ENCODE measurements at regions not wholly inside any gene's neighbourhood (a gene's known extent, or its start where the extent isn't known, plus 50 kb on each side); places are given as distances from the start of the nearest gene placed in this dataset.

- no peak for DNase-seq (ENCODE audit: low read depth)
- no peak for TF ChIP-seq POLR2A (IDR thresholded peaks at IDR 0.05; ENCODE audit: extremely low read depth, insufficient read length)
- TF ChIP-seq, protein P1, sequence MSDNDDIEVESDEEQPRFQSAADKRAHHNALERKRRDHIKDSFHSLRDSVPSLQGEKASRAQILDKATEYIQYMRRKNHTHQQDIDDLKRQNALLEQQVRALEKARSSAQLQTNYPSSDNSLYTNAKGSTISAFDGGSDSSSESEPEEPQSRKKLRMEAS (IDR thresholded peaks at IDR 0.05; ENCODE audit: low read depth, low read length): no peak
- no peak for TF ChIP-seq MYC (IDR thresholded peaks at IDR 0.05; ENCODE audit: low read depth, low read length)
- TF ChIP-seq, protein P2, sequence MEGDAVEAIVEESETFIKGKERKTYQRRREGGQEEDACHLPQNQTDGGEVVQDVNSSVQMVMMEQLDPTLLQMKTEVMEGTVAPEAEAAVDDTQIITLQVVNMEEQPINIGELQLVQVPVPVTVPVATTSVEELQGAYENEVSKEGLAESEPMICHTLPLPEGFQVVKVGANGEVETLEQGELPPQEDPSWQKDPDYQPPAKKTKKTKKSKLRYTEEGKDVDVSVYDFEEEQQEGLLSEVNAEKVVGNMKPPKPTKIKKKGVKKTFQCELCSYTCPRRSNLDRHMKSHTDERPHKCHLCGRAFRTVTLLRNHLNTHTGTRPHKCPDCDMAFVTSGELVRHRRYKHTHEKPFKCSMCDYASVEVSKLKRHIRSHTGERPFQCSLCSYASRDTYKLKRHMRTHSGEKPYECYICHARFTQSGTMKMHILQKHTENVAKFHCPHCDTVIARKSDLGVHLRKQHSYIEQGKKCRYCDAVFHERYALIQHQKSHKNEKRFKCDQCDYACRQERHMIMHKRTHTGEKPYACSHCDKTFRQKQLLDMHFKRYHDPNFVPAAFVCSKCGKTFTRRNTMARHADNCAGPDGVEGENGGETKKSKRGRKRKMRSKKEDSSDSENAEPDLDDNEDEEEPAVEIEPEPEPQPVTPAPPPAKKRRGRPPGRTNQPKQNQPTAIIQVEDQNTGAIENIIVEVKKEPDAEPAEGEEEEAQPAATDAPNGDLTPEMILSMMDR (IDR thresholded peaks at IDR 0.05; ENCODE audit: low read depth, low read length): no peak
- no peak overlapping the region for H3K4me3 ChIP-seq (ENCODE audit: low read depth, low read length)
Observed at GRCh38 chr1:175888996-175889395, 145.6 kb upstream of the TNR start.

DNA sequence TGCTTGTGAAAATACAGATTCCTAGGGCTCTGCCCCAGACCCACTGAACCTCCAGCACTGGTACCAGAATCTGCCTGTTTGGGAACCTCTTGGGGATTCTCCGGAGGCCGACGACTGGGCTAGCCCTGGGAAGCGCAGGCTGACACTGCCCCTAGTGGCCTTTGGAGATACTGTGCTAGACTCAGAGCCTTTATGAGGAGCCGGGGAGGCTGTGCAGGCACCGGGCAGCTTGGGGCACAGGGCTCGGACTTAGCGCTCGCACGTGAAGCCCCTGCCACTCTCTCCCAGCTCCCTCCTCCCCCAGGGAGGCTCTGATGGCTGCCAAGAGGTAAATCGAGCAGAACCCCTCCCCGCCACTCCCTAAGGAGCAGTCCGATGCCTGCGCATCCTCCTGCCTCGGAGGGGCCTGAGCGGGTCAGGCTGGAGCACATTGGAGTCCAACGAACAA, 144.6 kb upstream of the TNR start:
- no peak overlapping the region for H3K4me3 ChIP-seq (ENCODE audit: low read depth, low read length)
- peak; percentile 42 for DNase-seq (ENCODE audit: low read depth)

DNA sequence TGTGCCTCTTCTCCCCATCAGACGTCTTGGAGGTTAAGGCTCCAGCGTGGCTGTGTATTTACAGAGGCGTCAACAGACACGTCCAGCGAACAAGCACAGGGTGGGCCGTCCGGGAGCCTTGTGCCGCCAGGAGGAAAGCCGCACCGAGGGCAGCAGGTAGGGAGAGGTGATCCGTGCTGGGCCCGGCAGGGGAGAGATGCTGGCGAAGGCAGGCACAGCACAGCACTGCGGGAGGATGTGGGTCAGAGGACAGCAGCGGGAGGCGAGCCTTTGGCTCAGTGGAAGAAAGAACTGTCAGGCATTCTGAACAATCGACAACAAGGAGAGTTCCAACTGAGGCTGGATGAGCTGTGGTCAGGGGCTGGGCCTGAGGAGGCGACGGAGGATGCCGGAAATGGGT, 144.1 kb upstream of the TNR start:
- no peak overlapping the region for H3K4me3 ChIP-seq (ENCODE audit: low read depth, low read length)
- DNase-seq (ENCODE audit: low read depth): no peak
- TF ChIP-seq POLR2A (IDR thresholded peaks at IDR 0.05; ENCODE audit: extremely low read depth, insufficient read length) (no peak), MYC (IDR thresholded peaks at IDR 0.05; ENCODE audit: low read depth, low read length) (no peak)
- TF ChIP-seq, protein P1 (IDR thresholded peaks at IDR 0.05; ENCODE audit: low read depth, low read length): no peak
- TF ChIP-seq, protein P2 (IDR thresholded peaks at IDR 0.05; ENCODE audit: low read depth, low read length): no peak

More for the DNA sequence above, 144.6 kb upstream of the TNR start:
- TF ChIP-seq, protein P2 (IDR thresholded peaks at IDR 0.05; ENCODE audit: low read depth, low read length): peak; percentile 81
- TF ChIP-seq MYC (IDR thresholded peaks at IDR 0.05; ENCODE audit: low read depth, low read length) (no peak), POLR2A (IDR thresholded peaks at IDR 0.05; ENCODE audit: extremely low read depth, insufficient read length) (no peak)

DNA sequence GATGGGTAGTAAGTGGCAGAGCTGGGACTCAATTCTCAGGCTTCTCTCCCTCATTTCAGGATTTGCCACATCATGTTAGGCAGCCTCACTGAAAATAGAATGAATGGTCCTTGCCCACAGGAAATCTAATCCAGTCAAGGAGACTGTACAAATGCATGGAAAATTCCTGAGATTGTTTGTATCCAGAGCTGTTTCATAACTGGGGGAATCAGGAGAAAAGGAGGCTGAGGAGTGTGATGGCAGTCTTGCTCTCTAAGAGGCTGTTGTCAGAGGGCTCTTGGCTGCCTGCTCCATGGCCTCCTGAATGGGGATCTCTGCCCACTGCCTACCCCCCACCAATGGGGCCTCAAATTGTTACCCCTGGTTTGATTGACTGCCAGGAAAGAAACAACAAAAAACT, 141.9 kb upstream of the TNR start:
- no peak for TF ChIP-seq POLR2A (IDR thresholded peaks at IDR 0.05; ENCODE audit: extremely low read depth, insufficient read length)
- TF ChIP-seq, protein P1 (IDR thresholded peaks at IDR 0.05; ENCODE audit: low read depth, low read length): no peak
- TF ChIP-seq, protein P2 (IDR thresholded peaks at IDR 0.05; ENCODE audit: low read depth, low read length): no peak
- no peak for DNase-seq (ENCODE audit: low read depth)
- H3K4me3 ChIP-seq (ENCODE audit: low read depth, low read length): no peak overlapping the region

DNA sequence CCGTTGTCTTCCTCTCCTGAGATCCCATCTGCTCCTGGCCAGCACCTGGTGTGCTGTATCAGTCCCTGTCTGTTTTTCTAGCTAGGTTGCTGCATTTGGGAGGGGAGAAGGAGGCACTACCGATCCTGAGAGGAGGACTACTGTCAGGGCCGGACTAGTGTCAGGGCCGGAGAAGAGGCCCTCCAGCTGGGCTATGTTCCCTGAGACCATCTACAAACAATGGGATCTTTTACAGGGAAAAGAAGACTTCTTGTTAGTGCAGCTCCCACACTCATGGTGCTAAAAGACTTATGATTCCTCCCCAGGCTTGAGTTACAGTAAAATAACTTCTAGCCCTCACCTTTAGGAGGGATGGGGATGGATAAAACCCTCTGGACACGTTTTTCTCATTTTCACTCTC, 141.0 kb upstream of the TNR start:
- TF ChIP-seq MYC (IDR thresholded peaks at IDR 0.05; ENCODE audit: low read depth, low read length): no peak
- TF ChIP-seq, protein P2 (IDR thresholded peaks at IDR 0.05; ENCODE audit: low read depth, low read length): no peak
- TF ChIP-seq, protein P1 (IDR thresholded peaks at IDR 0.05; ENCODE audit: low read depth, low read length): no peak
- TF ChIP-seq POLR2A (IDR thresholded peaks at IDR 0.05; ENCODE audit: extremely low read depth, insufficient read length): no peak
- DNase-seq (ENCODE audit: low read depth): no peak
- no peak overlapping the region for H3K4me3 ChIP-seq (ENCODE audit: low read depth, low read length)

DNA sequence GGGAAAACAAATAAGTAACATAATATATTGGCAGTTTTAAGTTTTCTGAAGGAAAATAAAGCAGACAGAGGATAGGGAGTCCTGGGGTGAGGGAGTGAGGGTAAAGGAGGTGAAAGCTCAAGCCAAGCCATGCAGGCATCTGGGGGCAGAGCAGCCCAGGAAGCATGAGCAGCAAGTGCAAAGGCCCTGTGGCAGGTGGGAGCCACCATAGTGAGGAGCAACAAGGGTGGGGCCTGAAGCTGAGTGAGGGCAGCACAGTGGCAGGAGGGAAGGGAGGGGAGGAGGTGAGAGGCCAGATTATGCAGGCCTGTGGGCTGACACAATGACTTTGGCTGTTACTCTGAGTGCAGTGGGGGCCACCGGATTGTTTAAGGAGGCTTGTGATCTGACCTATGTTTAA, 138.8 kb upstream of the TNR start:
- H3K4me3 ChIP-seq (ENCODE audit: low read depth, low read length): no peak overlapping the region
- no peak for DNase-seq (ENCODE audit: low read depth)
- TF ChIP-seq, protein P2 (IDR thresholded peaks at IDR 0.05; ENCODE audit: low read depth, low read length): no peak
- TF ChIP-seq POLR2A (IDR thresholded peaks at IDR 0.05; ENCODE audit: extremely low read depth, insufficient read length) (no peak), MYC (IDR thresholded peaks at IDR 0.05; ENCODE audit: low read depth, low read length) (no peak)
- TF ChIP-seq, protein P1 (IDR thresholded peaks at IDR 0.05; ENCODE audit: low read depth, low read length): no peak

Measured in NB4 (cell line).